Sigmoid colon (tissue), 4 donors: ENCODE measurements at regions not wholly inside any gene's neighbourhood (a gene's known extent, or its start where the extent isn't known, plus 50 kb on each side); places are given as distances from the start of the nearest gene placed in this dataset.

Source experiments
- CTCF ChIP-seq, 4 experiments: fragments of 450-650 bp in 3 of 4; fragments of 200-600 bp in 1 of 4; IDR thresholded peaks; one replicate each; pipeline ENCODE4 v1.5.1; 2016 to 2019; ENCODE audit warnings: antibody characterized with exemption in 4 of 4, mild to moderate bottlenecking in 3 of 4, moderate library complexity in 2 of 4
- POLR2A ChIP-seq, 2 donors: fragments of 450-650 bp; IDR thresholded peaks; one replicate each; pipeline ENCODE4 v1.6.1; 2016; ENCODE audit warnings: antibody characterized with exemption in 2 of 2, mild to moderate bottlenecking in 2 of 2, moderate library complexity in 2 of 2
- POLR2AphosphoS5 ChIP-seq, 4 donors: sonication (generic); formaldehyde crosslinking; IDR thresholded peaks; one replicate each; pipeline ENCODE4 v1.6.1; 2017; ENCODE audit warnings: antibody characterized with exemption in 4 of 4

GRCh38 chr5:92780057-92780456, 801.0 kb downstream of the NR2F1-AS1 start:
- TF ChIP-seq CTCF (IDR thresholded peaks at IDR 0.05) (no peak), POLR2A (IDR thresholded peaks at IDR 0.05) (no peak), POLR2AphosphoS5 (IDR thresholded peaks at IDR 0.05) (no peak)
